NCI-H524 treated with DMSO at 0.1 percent for 48 hours (cell line): ENCODE measurements at regions not wholly inside any gene's neighbourhood (a gene's known extent, or its start where the extent isn't known, plus 50 kb on each side); places are given as distances from the start of the nearest gene placed in this dataset.

Experiments
- DNase-seq: peaks from one replicate; lab custom pipeline; 2025; lab: John Stamatoyannopoulos, UW

DNA sequence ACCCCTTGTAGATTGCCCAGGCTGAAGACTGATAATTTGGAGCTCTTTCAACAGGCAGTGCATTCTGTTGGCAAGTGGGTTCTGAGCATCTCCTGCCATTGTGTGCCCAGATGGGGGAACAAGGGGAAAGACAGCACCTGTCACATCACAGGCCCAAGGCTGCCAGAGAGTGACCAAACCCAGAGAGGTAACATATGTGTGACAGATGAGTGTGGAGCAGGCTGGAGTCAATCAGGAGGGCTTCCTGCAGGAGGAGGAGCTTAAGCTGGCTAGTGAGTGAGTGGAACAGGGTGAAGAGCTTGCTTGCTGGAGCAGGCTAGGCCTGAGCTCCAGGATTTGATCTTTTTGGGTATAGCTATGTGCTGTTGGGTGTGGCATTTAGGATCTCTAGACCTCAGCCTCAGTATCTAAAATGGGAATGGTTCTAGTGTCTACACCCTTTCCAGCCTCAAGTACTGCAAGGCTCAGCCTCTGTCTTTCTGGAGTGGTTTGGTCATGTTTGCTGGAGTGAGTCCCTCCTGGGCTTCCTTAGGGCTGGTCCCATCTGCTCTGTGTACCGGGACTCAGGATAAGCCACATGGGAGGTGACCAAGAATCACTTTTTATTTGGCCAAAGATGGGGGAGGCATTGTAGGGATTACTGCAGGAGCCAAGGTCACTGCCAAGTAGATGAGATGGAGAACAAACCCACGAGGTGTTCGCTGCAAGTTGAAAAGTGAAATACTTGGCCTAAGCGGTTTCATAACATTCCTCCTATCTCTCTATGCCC lies 152.4 kb upstream of the TSHZ3 start:
- DNase-seq = no peak

DNA sequence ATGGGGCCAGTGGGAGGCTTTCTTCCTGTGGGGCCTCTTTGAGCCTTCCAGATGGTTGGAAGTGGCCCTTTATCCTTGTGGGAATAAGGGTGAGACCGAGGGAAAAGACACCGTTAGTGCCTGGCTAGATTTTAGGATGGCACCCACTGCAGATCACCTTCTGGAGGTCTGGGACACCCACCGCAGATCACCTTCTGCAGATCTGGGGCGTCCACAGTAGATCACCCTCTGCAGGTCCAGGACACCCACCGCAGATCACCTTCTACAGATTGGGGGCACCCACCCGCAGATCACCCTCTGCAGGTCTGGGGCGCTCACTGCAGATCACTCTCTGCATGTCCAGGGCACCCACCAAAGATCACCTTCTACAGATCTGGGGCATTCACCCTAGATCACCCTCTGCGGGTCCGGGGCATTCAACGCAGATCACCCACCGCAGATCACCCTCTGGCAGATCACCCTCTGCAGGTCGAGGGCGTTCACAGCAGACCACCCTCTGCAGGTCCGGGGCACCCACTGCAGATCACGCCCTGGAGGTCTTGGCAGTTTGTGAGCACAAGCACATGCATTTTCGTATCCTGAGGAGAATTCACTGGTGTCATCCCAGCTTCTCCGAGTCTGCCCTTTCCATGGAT lies 153.4 kb upstream of the TSHZ3 start:
- no peak for DNase-seq

GRCh38 chr19:31503211-31503610 lies 154.0 kb upstream of the TSHZ3 start:
- no peak for DNase-seq

DNA sequence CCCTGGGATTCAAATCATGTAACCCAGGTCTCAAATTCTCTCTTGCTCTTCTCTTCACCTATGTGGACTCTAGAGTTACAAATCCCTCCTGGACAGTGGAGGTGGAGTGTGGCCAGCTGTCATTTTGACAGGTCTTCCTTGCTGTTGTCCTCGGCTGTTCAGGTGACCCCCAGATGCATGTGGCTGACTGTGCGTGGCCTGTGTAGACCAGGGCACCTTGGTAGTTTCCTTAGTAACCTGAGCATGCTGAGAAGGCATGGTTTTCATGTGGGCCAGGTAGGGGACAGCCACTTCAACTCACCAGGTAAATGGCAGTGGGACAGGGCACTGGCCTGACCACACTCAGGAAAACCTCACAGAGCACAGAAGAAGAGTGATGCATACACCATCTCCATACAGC lies 155.0 kb upstream of the TSHZ3 start:
- no peak for DNase-seq

DNA sequence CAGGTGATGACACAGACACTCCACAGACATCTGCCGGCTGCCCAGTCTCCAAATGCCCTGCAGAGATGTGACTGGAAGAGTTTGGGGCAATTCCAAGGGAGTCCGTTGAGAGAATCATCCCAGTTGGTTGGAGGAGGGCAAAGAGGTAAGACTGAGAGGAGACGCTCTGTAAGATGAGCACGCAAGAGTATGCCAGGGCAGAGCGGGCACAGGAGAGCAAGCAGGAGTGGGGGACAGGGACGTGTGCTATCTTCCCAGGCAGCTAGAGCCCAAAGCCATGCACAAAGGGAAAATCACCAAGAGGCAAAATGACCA lies 156.3 kb upstream of the TSHZ3 start:
- DNase-seq = no peak

GRCh38 chr19:31506102-31506501 lies 156.9 kb upstream of the TSHZ3 start:
- no peak for DNase-seq

DNA sequence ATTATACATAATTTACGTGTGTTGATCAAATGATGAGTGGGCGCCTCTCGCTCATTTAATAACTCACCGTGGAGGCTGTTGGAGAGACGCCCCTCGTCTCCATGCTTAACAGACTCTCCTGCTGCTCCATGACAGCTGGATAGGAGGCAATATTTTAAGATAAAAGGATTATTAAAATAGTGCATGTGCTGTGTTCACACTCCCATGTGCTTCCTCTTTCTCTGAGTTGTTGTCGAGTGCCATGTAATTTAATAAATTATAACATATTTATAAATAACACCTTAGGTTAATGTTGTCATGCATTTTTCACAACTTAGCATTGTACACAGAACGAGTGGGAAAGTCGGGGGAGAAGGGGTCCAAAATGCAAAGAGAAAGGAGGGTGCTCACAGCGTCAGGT lies 161.4 kb upstream of the TSHZ3 start:
- no peak for DNase-seq

DNA sequence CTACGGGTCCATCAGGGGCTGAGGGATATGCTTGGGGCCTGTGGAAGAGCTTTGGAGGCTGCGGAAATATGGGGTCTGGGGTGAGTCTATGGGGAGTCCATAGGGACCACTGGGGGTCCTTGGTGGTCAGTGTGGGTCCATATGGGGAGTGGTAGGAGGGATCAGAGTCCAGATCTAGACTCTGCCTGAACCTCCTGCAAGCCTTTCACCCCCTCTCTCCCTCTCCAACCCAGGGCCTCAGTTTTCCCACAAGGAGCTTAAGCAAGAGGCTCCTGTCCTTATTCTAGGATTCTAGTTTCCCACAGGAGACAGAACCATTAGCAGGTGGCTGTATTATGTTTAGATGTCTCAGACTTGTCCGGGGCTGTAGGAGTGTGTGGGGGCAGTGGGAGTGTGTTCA lies 161.9 kb upstream of the TSHZ3 start:
- no peak for DNase-seq

DNA sequence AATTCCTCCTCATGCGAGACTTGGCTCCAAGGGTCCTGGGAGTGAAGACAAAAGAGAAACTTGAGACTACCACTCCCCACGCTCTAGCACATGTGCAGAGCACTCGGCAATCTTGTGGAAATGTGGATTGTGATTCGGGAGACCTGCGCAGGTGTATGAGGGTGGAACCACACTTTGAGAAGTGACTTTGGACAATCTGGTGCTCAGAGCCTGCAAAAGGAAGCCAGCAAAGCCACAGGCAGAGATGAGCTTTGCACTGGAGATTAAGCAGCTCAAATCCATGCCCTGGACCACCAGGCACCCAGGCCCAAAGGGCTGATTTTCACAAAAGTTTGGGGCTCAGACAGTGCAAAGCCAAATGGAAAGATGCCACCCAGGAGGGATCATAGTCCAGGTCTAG lies 162.5 kb upstream of the TSHZ3 start:
- DNase-seq = no peak

DNA sequence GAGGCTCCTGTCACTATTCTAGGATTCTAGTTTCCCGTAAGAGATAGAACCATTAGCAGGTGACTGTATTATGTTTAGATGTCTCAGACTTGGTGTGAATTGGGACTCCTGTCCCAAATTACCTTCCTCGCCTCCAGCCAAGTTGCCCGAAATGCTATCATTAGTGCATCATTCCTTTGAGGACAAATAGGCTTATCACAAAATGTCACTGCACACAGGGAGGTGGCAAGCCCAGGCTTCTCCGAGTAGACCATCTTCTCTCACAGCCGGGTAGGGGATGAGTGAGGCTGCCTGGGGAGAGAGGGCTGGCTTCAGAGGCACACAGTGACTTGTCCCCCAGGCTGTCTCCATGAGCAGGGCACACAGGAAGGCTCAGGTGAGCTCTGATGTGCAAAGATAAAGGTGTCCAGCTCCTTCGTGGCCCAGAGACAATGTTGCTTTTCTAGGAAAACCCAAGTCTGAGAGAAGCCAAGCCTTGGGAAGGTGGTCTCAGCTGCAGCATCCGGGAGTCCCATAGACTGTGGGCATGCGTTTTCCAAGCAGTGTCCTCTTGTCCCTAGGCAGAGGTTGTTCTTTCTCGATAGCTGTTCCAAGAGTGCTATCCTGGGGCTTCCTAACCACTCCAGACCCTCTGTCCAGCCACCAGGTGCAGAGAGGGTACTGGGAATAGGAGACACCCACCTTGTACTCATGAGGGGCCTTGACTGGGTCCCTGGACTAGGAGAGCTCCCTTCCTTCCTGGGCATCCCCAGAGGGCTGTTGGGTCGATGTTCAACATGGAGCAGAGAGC lies 163.1 kb upstream of the TSHZ3 start:
- DNase-seq = no peak

DNA sequence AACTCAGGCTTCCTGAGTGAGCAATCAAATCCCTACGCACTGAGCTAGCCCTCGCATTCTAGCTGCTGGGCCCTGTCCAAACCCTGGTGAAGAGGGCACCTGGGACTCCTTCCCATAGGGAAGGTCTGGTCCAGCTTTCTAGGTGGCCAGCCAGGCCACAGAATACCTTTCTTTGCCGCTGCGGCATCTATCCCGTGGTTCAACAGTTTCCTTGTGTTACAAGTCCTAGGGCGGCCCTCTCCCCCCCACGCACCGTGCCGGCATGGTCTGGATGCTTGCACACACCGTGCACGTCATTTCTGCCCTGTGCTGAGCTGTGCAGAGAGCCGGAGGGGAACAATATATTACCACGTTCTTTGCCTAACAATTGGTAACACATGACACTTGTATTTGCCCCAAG lies 164.6 kb upstream of the TSHZ3 start:
- DNase-seq = no peak

- no peak for DNase-seq
Measured at GRCh38 chr19:31515931-31516330, 166.7 kb upstream of the TSHZ3 start.

GRCh38 chr19:31516756-31517155 lies 167.5 kb upstream of the TSHZ3 start:
- no peak for DNase-seq

GRCh38 chr19:31517224-31518180 lies 168.3 kb upstream of the TSHZ3 start:
- DNase-seq = no peak

DNA sequence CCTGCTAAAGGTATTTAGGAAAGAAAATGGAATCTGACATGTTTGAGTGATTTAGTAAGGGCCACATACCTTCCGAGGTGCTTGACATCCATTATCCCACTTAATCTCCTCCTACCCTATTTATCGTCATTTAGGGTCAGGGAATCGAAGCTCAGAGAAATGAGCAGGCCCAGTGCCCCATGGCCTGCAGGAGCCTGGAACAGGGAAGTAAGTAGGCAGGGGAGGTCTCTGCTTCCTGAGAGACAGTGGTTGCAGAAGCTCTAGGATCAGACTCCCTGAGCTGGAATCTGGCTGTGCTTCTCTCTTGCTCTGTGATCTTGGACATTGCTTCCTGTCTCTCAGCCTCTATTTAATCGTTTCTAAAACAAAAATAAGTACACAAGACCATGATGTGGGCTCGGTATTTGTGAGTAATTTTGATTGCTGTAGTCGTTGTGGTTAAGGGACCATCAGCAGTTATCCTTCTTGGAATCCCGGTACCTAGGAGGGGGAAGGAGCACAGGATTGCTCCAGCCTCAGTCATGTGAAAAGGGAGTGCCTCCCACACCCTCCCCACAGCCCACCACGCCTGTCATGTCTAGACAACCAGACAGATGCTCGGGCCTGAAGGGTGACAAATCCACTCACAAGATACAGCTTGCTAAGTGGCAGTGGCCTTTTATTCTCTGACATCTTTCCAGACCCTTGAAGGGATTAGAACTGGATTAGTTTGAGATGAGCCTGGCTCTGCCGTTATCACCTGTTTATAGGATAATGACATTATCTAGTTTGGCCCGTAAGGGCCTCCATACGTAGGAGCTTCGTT lies 169.2 kb upstream of the TSHZ3 start:
- DNase-seq = peak; percentile 1

DNA sequence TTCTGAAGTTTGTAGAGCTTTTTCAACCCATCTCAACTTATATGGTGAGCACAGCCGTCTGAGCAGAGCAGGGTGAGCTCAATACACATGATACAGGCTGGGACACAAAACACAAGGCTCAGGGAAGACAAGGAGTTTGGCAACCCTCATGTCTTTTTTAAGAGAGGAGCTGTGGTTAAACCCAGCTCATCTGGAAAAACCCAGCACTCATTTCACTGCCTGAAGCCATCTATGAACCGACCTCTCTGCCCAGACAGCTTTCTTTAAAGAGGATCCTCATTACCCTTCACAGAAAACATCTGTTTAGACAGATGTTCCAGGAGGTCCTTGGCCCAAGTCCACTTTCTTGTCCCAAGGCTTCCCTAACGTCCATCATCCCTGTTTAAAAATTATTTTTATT lies 170.0 kb upstream of the TSHZ3 start:
- DNase-seq = no peak

GRCh38 chr19:31519908-31520307 lies 170.7 kb upstream of the TSHZ3 start:
- no peak for DNase-seq

DNA sequence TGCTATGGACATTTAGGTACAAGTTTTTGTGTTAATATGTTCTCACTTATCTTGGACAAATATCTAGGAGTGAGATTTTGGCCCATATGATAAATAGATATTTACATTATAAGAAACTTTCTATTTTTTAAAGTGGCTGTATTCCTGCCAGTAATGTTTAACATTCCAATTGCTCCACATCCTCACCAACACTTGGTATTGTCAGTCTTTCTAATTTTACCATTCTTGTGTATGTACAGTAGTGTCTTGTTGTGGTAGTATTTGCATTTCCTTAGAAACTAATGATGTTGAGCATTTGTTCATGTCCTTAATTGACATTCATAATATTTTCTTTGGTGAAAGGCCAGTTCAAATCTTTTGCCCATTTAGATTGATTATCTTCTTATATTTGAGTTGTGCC lies 171.4 kb upstream of the TSHZ3 start:
- no peak for DNase-seq

DNA sequence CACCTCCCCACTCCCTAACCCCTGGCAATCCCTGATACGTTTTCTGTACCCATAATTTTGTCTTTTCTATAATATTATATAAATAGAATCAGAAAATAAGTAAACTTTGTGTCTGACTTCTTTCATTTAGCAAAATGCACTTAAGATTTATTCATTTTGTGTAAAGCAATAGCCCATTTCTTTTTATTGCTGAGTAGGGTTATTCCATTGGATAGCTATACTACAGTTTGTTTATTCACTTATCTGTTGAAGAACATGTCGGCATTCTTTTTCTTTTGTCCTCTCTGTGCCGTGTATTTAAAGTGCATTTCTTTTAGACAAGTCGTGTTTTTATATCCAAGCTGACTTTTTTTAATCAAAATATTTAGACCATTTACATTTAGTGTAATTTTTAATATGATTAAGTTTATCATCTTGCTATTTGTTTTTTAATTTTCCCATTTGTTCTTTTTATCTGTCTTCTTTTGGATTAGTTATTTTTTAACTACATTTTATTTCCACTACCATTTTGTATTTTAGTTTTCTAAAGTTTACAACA lies 176.4 kb upstream of the TSHZ3 start:
- DNase-seq = no peak

DNA sequence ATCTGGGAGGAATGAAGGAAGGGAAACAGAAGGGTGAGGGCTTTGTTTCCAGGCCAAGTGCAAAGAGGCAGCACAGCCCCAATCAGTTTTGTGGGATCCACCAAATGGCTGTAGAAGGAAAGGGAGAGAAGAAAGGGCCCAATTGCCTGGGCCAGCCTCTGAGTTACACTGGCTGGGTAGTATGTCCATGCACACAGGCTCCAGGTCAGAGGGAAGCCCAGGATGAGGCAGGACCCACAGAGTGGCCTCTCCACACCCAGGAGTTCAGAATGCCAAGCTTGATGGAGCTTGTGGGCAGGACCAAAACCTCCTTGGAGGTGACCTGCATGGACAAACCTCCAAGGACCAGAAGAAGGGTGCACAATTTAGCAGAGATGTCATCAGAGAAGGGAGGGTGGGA lies 178.2 kb upstream of the TSHZ3 start:
- no peak for DNase-seq

- DNase-seq = no peak
Measured at GRCh38 chr19:31528261-31528660, 179.0 kb upstream of the TSHZ3 start.
